DMS53 treated with DMSO at 0.1 percent for 48 hours (cell line): ENCODE measurements at regions not wholly inside any gene's neighbourhood (a gene's known extent, or its start where the extent isn't known, plus 50 kb on each side); places are given as distances from the start of the nearest gene placed in this dataset.

Experiments used
- DNase-seq: peaks from one replicate; lab custom pipeline; 2025; ENCODE audit not compliant: unreplicated experiment; lab: John Stamatoyannopoulos, UW

- DNase-seq, result no peak
These were observed 976.2 kb upstream of the CDH2 start for GRCh38 chr18:29153091-29153490.

GRCh38 chr18:29147944-29148343 lies 971.0 kb upstream of the CDH2 start:
- peak; percentile 44 for DNase-seq

- no peak for DNase-seq
These were observed 969.1 kb upstream of the CDH2 start for GRCh38 chr18:29146068-29146467.

GRCh38 chr18:29140590-29140989 lies 963.7 kb upstream of the CDH2 start:
- DNase-seq, result no peak

GRCh38 chr18:29137773-29138495 lies 961.0 kb upstream of the CDH2 start:
- DNase-seq, result no peak

GRCh38 chr18:29123706-29124530 lies 947.0 kb upstream of the CDH2 start:
- peak; percentile 37 for DNase-seq

GRCh38 chr18:29104671-29105070 lies 927.7 kb upstream of the CDH2 start:
- DNase-seq, result no peak

- DNase-seq, result no peak
These were observed 927.3 kb upstream of the CDH2 start for GRCh38 chr18:29104227-29104626.

GRCh38 chr18:29096079-29096770 lies 919.3 kb upstream of the CDH2 start:
- DNase-seq, result no peak

- no peak for DNase-seq
These were observed 910.8 kb upstream of the CDH2 start for GRCh38 chr18:29087616-29088246.

- DNase-seq, result no peak
These were observed 907.2 kb upstream of the CDH2 start for GRCh38 chr18:29084120-29084519.

GRCh38 chr18:29083545-29083944 lies 906.6 kb upstream of the CDH2 start:
- DNase-seq, result no peak

- DNase-seq, result no peak
These were observed 904.0 kb upstream of the CDH2 start for GRCh38 chr18:29080946-29081345.

GRCh38 chr18:29078273-29078672 lies 901.3 kb upstream of the CDH2 start:
- no peak for DNase-seq

- DNase-seq, result no peak
These were observed 900.4 kb upstream of the CDH2 start for GRCh38 chr18:29077344-29077743.

GRCh38 chr18:29076645-29077044 lies 899.7 kb upstream of the CDH2 start:
- DNase-seq, result no peak

- no peak for DNase-seq
These were observed 897.2 kb upstream of the CDH2 start for GRCh38 chr18:29074147-29074546.

GRCh38 chr18:29071869-29072268 lies 894.9 kb upstream of the CDH2 start:
- DNase-seq, result no peak

GRCh38 chr18:29063346-29063745 lies 886.4 kb upstream of the CDH2 start:
- DNase-seq, result no peak

- DNase-seq, result no peak
These were observed 886.0 kb upstream of the CDH2 start for GRCh38 chr18:29062921-29063320.

GRCh38 chr18:29060349-29060748 lies 883.4 kb upstream of the CDH2 start:
- DNase-seq, result no peak
